GDM1 (cell line): ENCODE measurements at regions not wholly inside any gene's neighbourhood (a gene's known extent, or its start where the extent isn't known, plus 50 kb on each side); places are given as distances from the start of the nearest gene placed in this dataset.

Experiments
- DNase-seq: peaks from one replicate; lab custom pipeline; 2025; lab: John Stamatoyannopoulos, UW

GRCh38 chr1:4581807-4582206, 72.6 kb upstream of the AJAP1 start:
- no peak for DNase-seq

DNA sequence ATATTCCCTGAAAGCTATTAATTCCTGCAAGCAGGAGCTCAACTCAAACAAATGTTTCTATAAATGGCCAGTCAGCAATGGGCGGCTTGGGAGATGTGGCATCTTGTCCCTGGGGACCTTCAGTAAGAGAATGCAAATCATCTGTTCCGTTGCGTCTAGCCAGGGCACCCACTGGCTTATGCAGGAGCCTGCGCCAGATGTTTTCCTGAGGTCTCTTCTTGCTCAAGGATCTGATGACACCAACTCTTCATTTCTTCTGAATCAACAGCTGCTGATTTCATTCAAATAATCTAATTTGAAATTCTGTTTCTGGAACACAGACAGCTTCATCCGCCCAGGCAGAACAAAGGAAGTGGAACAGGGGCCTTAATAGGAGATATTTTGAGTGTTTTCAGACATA, 70.0 kb upstream of the AJAP1 start:
- no peak for DNase-seq

- DNase-seq: no peak
These were observed 69.2 kb upstream of the AJAP1 start for GRCh38 chr1:4585216-4585615.

DNA sequence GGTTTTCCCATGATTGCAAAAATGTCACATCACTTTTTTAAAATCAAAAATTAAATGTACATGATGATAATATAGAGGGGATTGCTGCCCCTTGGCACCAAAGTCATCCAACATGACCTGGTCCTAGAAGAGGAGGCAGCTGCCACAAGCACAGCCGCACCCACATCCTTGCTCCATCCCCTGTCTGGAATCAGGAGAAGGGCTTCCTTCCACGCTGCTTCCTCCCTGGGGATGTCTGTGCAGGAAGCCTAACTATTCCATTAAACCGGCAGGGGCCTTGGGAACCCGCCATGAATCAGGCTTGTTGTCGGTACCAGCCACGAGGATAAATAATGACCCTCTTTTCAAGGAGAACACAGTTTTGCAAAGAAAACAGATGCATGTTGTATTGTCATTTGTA, 68.7 kb upstream of the AJAP1 start:
- DNase-seq: no peak

DNA sequence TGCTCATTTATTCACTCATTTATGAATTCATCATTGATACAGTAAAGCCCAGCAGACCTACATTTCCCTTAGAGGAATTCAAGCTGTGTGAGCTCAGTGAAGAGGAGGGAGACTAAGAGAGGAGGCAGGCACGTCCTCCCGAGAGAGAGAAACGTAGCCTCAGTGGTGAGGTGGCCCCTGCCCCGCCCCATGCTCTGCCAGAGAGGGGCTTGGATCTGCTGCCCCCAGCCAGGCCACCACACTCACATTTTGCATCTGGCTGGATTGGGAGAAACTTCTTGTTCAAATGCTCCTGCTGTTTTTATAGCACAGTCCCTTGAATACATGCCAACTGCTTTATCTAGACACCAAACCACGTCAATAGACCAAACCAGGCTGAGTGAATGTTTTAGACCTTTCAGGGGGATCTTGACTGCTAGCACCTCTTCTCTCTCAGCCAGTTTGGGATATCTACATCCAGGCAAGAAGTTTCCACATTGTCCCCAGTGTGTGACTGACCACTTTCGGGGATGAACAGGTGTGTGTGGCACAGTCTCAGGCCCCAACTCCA, 67.7 kb upstream of the AJAP1 start:
- no peak for DNase-seq

DNA sequence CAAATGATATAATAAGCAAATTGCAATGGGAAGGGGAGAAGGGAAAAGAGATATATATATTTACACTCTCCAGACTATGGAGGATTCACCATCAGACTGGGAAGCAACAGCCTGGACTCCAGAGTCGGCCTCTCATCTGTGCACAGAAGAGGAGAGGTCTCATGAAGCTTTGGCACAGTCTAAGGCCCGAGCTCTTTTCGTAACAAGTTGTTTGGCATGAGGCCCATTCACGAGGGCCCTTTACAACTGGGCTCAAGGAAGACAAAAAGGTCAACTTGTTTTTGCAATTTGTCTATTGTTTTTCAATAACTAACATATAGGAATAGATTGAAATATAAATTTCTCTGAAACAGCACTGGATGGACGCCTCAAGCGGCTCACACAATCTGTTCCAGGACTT, 66.7 kb upstream of the AJAP1 start:
- no peak for DNase-seq

DNA sequence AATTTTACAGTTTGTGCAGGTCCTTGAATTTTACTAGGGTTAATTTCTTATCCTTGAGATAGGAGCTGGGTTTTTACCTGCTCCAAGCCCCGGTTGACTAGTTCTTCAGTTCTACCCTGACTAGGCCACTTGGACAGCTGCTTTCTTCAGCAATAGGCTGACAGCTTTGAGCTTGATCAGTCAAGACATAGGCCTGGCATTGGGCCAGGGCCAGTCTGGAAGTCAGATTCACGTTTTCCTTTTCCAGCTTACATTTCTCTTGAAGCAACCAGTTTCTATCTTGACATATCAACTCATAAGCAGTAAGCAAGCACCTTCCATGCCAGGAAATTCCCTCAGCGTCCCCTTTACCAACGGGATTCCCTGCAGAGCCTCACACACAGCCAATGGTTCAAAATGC, 63.7 kb upstream of the AJAP1 start:
- no peak for DNase-seq

- no peak for DNase-seq
These were observed 62.5 kb upstream of the AJAP1 start for GRCh38 chr1:4591926-4592325.

- DNase-seq: no peak
These were observed 61.3 kb upstream of the AJAP1 start for GRCh38 chr1:4593106-4593505.

DNA sequence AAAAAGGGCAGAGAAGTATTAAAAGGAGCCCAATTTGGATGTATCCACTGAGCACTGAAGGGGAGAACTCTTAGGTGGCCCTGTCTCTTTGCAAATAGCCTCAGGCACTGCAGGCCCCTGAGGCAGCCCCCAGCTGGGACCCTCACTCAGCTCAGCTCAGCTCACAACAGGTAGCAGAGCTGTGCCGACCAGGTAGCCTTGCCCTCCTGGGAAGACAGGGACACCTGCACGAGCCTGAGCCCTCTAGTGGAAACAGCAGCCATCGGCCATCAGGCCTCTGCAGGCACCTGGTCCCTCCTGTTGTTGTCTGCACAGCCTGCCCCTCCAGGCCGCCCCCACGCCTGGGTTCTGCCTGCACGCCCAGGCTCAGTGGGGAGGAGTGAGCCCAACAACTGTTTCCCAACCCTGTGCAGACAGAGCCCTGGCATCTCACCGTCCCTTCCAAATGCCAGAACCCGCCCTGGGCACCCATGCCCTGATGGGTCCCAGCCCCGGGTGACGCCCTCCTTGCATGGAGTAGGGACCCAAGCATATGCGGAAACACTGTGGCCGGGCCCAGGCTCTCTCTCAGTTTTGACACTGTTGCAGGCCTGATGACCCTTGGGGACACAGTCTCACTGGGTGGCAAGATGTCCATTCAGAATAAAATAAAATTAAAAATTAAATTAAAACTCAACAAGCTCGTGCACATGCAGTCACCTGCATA, 60.0 kb upstream of the AJAP1 start:
- no peak for DNase-seq

- no peak for DNase-seq
These were observed 58.8 kb upstream of the AJAP1 start for GRCh38 chr1:4595341-4596225.

- no peak for DNase-seq
These were observed 57.9 kb upstream of the AJAP1 start for GRCh38 chr1:4596486-4596885.

- no peak for DNase-seq
These were observed 57.4 kb upstream of the AJAP1 start for GRCh38 chr1:4597020-4597419.

GRCh38 chr1:4598561-4598960, 55.8 kb upstream of the AJAP1 start:
- no peak for DNase-seq

DNA sequence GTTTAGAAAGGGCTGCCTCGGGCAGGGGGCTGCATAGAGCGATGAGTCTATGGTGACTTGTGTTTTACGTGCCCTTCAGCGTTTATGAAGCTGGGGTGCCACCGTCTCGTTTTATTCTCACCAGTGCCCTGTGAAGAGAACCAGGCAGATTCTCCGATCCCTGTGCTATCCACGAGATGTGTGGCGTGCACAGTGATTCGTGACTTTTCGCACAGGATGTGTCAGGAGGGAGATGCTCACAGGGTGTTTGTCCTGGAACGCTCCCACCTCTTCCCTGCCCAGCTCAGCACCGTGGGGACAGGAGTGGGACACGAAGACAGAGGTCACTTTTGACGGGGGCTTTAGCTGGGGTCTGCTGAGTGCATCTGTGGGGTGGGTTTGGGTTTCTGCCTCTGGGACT, 54.9 kb upstream of the AJAP1 start:
- no peak for DNase-seq

GRCh38 chr1:4599951-4600481, 54.4 kb upstream of the AJAP1 start:
- no peak for DNase-seq

- DNase-seq: no peak
These were observed 53.6 kb upstream of the AJAP1 start for GRCh38 chr1:4600615-4601460.

- DNase-seq: no peak
These were observed 52.5 kb upstream of the AJAP1 start for GRCh38 chr1:4601941-4602340.

- no peak for DNase-seq
These were observed 51.7 kb upstream of the AJAP1 start for GRCh38 chr1:4602462-4603294.

DNA sequence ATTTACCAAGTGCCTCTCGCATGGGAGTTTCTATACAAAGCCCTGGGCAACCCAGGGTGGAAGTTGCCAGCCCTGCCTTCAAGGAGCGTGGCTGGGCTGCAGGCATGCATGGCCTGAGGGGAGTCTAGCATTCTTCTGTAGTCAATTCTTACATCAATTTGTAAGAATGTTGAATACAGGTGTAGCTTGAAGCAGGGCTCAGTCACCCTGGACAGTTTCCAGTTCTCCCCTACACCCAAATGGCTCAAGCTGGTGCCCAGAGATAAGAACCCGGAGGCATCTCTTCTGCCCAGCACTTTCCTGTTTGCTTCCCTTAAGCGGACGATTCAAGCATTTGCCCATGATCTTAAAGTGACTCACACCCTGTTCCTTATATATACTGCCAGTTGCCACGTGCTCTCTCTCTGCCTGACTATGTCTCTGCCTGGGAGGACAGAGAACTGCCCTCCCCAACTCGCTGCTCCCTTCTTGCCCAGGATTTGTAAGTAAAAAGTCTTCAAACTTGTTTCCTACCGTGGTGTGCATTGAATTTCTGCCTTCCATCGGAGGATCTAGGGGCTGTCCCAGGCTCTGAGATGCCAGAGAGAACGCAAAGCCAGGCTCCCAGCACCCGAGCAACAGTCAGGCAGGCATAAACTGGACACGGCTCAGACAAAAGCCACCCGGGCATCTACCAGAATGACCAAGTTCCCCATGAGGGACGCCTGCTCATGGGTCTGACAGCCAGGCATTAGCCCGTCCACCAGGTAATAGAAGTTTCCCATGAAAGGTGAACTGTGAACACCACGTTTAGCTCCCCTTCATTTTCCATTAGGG, 50.9 kb upstream of the AJAP1 start:
- peak; percentile 82 for DNase-seq
